Endothelial cell of umbilical vein (primary cell): ENCODE measurements at regions not wholly inside any gene's neighbourhood (a gene's known extent, or its start where the extent isn't known, plus 50 kb on each side); places are given as distances from the start of the nearest gene placed in this dataset.

Experiments used
- EZH2 ChIP-seq: IDR thresholded peaks from 2 replicates; pipeline ENCODE4 v1.6.1; 2012; ENCODE audit warnings: borderline replicate concordance, low read depth, mild to moderate bottlenecking, moderate library complexity, low read length, inconsistent platforms; ENCODE audit not compliant: severe bottlenecking
- POLR2A ChIP-seq: IDR thresholded peaks from 2 replicates; pipeline ENCODE4 v1.6.1; 2012; ENCODE audit warnings: low read depth, mild to moderate bottlenecking, control low read depth, low read length
- POLR2AphosphoS5 ChIP-seq: IDR thresholded peaks from 2 replicates; pipeline ENCODE4 v1.6.1; 2012; ENCODE audit warnings: low read depth, mild to moderate bottlenecking, control low read depth, low read length, moderate library complexity; ENCODE audit not compliant: insufficient read depth
- TF ChIP-seq, protein P1 (sequence below), 2 donors: IDR thresholded peaks; 1 replicate in 1 of 2; 2 replicates in 1 of 2; pipeline ENCODE4 v1.5.1; 2011; ENCODE audit warnings: low read length in 2 of 2, mild to moderate bottlenecking in 2 of 2, moderate library complexity in 2 of 2, control low read depth in 1 of 2, inconsistent platforms in 1 of 2, low read depth in 1 of 2; ENCODE audit not compliant: insufficient read depth in 1 of 2; ENCODE audit errors: extremely low read depth in 1 of 2

DNA sequence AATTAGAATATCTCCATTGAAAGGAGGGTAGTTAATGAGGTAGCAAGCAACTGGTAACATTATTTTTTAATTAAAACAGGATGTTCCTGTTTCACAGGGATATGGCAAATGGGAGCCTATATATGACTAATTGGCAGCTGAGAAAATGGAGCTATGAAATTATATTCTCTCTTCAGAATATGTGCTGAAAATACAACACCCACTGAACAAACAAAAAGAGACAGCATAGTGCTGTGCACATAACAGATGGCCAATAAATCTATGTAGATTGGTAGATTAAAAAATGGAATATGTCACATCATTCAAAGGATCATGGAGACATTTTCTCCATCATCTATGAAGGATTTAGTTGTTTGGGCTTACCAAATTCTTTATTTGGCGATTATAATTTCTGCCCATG is 362.0 kb downstream of the GPR37 start:
- no peak for TF ChIP-seq POLR2A
- no peak for TF ChIP-seq EZH2
- TF ChIP-seq, protein P1, sequence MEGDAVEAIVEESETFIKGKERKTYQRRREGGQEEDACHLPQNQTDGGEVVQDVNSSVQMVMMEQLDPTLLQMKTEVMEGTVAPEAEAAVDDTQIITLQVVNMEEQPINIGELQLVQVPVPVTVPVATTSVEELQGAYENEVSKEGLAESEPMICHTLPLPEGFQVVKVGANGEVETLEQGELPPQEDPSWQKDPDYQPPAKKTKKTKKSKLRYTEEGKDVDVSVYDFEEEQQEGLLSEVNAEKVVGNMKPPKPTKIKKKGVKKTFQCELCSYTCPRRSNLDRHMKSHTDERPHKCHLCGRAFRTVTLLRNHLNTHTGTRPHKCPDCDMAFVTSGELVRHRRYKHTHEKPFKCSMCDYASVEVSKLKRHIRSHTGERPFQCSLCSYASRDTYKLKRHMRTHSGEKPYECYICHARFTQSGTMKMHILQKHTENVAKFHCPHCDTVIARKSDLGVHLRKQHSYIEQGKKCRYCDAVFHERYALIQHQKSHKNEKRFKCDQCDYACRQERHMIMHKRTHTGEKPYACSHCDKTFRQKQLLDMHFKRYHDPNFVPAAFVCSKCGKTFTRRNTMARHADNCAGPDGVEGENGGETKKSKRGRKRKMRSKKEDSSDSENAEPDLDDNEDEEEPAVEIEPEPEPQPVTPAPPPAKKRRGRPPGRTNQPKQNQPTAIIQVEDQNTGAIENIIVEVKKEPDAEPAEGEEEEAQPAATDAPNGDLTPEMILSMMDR (IDR thresholded peaks at IDR 0.05; ENCODE audit: extremely low read depth in 1 of 2, insufficient read depth in 1 of 2, low read depth in 1 of 2, low read length in 2 of 2), result no peak
- no peak for TF ChIP-seq POLR2AphosphoS5
